ENCODE measurements at regions not wholly inside any gene's neighbourhood (a gene's known extent, or its start where the extent isn't known, plus 50 kb on each side); places are given as distances from the start of the nearest gene placed in this dataset.

GRCh38 chr17:21535686-21536375 lies 156.5 kb upstream of the KCNJ18 start:
- TF ChIP-seq CTCF (IDR thresholded peaks at IDR 0.05; ENCODE audit: low read length) = no peak
- no peak for TF ChIP-seq EZH2phosphoT487 (IDR thresholded peaks at IDR 0.05; ENCODE audit: low read length)
